ENCODE measurements at regions not wholly inside any gene's neighbourhood (a gene's known extent, or its start where the extent isn't known, plus 50 kb on each side); places are given as distances from the start of the nearest gene placed in this dataset.

DNA sequence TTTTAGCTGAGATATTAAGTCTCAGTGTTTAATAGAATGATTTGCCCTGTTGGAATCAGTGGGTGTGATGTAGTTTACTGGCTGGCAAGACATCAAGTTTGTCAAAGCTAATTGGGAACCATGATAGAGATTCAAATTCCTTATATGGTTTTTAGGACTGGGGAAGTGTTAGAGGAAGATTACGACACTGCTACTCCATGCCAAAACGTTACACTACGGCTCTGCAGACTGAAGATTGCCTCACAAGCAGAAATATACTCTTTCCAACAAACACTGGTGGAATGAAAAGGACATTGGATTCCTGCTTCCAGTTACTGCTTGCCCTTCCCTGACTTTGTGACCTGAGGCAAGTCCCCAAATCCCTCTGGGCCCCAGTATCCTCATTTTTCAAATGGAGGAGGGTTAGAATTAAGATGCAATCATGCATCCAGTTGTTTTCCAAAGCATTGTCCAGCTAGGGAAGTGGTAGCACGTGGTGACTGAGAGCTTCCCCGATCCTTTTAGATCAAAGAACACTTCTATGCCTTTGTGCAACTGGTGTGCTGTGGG lies 147.6 kb downstream of the CDC42EP3 start:
- 0 out of 2 replicates have a peak overlapping the region, but pooled peaks have one; percentile 14 for H3K23ac ChIP-seq (ENCODE audit: low read depth, low read length)
- H3K27ac ChIP-seq (ENCODE audit: insufficient read depth, low read length) = peak overlapping the region; percentile 2; the same call in 1 of the 2 replicates
- WGBS, 2 experiments (ENCODE audit: extremely low coverage in 2 of 2, insufficient read length in 1 of 2) = no CpG with 5 or more reads among the region's 5 CpGs
- H3K27me3 ChIP-seq (ENCODE audit: control insufficient read depth, insufficient read depth, low read length) = no peaks in the 10 kb centered on the region
- H4K5ac ChIP-seq (ENCODE audit: low read depth, low read length) = peak overlapping the region; percentile 3; the same call in 1 of the 2 replicates
- H3K4ac ChIP-seq (ENCODE audit: low read depth, low read length) = no peak overlapping the region
- H3K9me3 ChIP-seq (ENCODE audit: control insufficient read depth, insufficient read depth, low read length) = no peaks in the 10 kb centered on the region
- H3K4me1 ChIP-seq (ENCODE audit: control insufficient read depth, insufficient read depth, low read length) = peaks cover 10% of the 10 kb centered on the region
- 0 out of 2 replicates have a peak overlapping the region, but pooled peaks have one; percentile 24 for H2AK5ac ChIP-seq (ENCODE audit: low read depth, low read length)
- H3K56ac ChIP-seq (ENCODE audit: extremely low read depth, insufficient read depth, low read length) = no peak overlapping the region
- H4K20me1 ChIP-seq (ENCODE audit: insufficient read depth, low read length) = no peaks in the 10 kb centered on the region
- no peak overlapping the region for H3K9ac ChIP-seq (ENCODE audit: low read depth, low read length)
- no TSS peak for BruUV-seq (replicated peaks)
- H2BK5ac ChIP-seq (ENCODE audit: low read depth, low read length, poor library complexity, severe bottlenecking) = peak overlapping the region; percentile 25
- peak overlapping the region; percentile 35; the same call in 1 of the 2 replicates for H3K14ac ChIP-seq (replicated peaks; ENCODE audit: low read depth, low read length)
- in situ Hi-C loops (cut with MboI; ENCODE audit: low sequenced_read_pairs) (no loop called here), dilution Hi-C loops (cut with HindIII; ENCODE audit: low sequenced_read_pairs, unreplicated experiment) (no loop called here), intact Hi-C loops (cut with micrococcal nuclease) (loop anchor here (5.0 kb wide), 1 partner anchor 102 kb away; no protein-coding TSS in a partner anchor)
- H2BK15ac ChIP-seq (ENCODE audit: low read depth, low read length) = peak overlapping the region; percentile 16; the same call in 1 of the 3 replicates
- peak overlapping the region; percentile 18; the same call in 1 of the 2 replicates for H4K91ac ChIP-seq (ENCODE audit: insufficient read depth, low read depth, low read length)
- ChIA-PET CTCF (interaction anchor here (0.6 kb wide), 1 partner anchor 1109 kb away, joined by 3 read pairs; no protein-coding TSS in a partner anchor), POLR2A (ENCODE audit: unreplicated experiment) (no interaction called here)
- no peak overlapping the region for H2AK9ac ChIP-seq (replicated peaks; ENCODE audit: low read depth, low read length, poor library complexity)
- H3K79me1 ChIP-seq (ENCODE audit: low read depth in 1 of 2, low read length in 2 of 2) = no peaks in the 10 kb centered on the region
- no peaks in the 10 kb centered on the region for H3K9me1 ChIP-seq (ENCODE audit: insufficient read depth, low read length)
- peak; percentile 93 for TF ChIP-seq CEBPB (IDR thresholded peaks at IDR 0.05; ENCODE audit: low read depth, low read length)
- no peak for TF ChIP-seq CHD1 (IDR thresholded peaks at IDR 0.05; ENCODE audit: low read depth, low read length)
- TF ChIP-seq RCOR1 (IDR thresholded peaks at IDR 0.05; ENCODE audit: insufficient replicate concordance, low read length) = no peak
- peak overlapping the region; percentile 10; the same call in 1 of the 2 replicates for H2BK120ac ChIP-seq (ENCODE audit: low read depth, low read length)
- H3K4me2 ChIP-seq (ENCODE audit: low read depth, low read length) = peak overlapping the region; percentile 9; the same call in 1 of the 2 replicates
- peak overlapping the region; percentile 49 for H3K18ac ChIP-seq (ENCODE audit: low read depth, low read length)
- peak; percentile 82 for DNase-seq
- peak overlapping the region in 1 of 2 experiments; percentile 54; a peak in 2 of 4 replicates for H4K8ac ChIP-seq (ENCODE audit: low read depth in 2 of 2, low read length in 2 of 2)
- H3K36me3 ChIP-seq (ENCODE audit: control insufficient read depth, insufficient read depth, low read length) = no peaks in the 10 kb centered on the region
- H3K4me3 ChIP-seq (ENCODE audit: insufficient read depth, low read depth, low read length) = no peak overlapping the region
- ATAC-seq (ENCODE audit: low read depth) = peak; percentile 86
- peak overlapping the region; percentile 30; the same call in 1 of the 2 replicates for H2BK20ac ChIP-seq (ENCODE audit: low read depth, low read length)
- H2AFZ ChIP-seq (replicated peaks; ENCODE audit: low read length, poor library complexity) = peak overlapping the region; percentile 38

Data from IMR-90 (cell line).